ENCODE measurements at regions not wholly inside any gene's neighbourhood (a gene's known extent, or its start where the extent isn't known, plus 50 kb on each side); places are given as distances from the start of the nearest gene placed in this dataset.

DNA sequence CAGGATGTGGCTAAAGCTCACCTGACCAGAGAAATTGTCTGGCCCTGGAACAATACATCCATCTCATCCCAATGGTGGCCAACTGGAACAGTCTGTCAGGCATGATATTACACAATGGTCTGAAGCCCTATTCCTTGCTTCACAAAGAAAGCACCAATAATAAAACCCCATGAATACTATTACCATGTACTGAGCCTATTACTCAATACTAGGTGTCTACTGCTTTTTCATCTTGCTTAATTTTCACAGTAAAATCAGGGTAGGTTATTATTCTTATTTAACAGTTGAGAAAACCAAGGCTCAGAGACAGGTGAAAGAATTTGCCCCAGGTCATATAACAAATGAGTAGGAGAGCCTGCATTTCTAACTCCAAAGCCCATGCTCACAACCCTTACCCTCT lies 68.9 kb upstream of the CAPRIN1 start:
- no peak for TF ChIP-seq POLR2AphosphoS5 (IDR thresholded peaks at IDR 0.05)
- TF ChIP-seq, protein P1, sequence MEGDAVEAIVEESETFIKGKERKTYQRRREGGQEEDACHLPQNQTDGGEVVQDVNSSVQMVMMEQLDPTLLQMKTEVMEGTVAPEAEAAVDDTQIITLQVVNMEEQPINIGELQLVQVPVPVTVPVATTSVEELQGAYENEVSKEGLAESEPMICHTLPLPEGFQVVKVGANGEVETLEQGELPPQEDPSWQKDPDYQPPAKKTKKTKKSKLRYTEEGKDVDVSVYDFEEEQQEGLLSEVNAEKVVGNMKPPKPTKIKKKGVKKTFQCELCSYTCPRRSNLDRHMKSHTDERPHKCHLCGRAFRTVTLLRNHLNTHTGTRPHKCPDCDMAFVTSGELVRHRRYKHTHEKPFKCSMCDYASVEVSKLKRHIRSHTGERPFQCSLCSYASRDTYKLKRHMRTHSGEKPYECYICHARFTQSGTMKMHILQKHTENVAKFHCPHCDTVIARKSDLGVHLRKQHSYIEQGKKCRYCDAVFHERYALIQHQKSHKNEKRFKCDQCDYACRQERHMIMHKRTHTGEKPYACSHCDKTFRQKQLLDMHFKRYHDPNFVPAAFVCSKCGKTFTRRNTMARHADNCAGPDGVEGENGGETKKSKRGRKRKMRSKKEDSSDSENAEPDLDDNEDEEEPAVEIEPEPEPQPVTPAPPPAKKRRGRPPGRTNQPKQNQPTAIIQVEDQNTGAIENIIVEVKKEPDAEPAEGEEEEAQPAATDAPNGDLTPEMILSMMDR (IDR thresholded peaks at IDR 0.05; ENCODE audit: poor library complexity, severe bottlenecking) = no peak
- no peak for TF ChIP-seq REST (IDR thresholded peaks at IDR 0.05; ENCODE audit: borderline replicate concordance)
- TF ChIP-seq RAD21 (conservative IDR thresholded peaks at IDR 0.05) = no peak
- no peak for TF ChIP-seq MXI1 (conservative IDR thresholded peaks at IDR 0.05; ENCODE audit: poor library complexity, severe bottlenecking)
- TF ChIP-seq EZH2 (IDR thresholded peaks at IDR 0.05; ENCODE audit: borderline replicate concordance, insufficient read depth, low read length, poor library complexity, severe bottlenecking) = no peak
- TF ChIP-seq EP300 (conservative IDR thresholded peaks at IDR 0.05; ENCODE audit: poor library complexity, severe bottlenecking) = no peak
- TF ChIP-seq SMC3 (conservative IDR thresholded peaks at IDR 0.05; ENCODE audit: poor library complexity) = no peak
